ENCODE measurements at regions not wholly inside any gene's neighbourhood (a gene's known extent, or its start where the extent isn't known, plus 50 kb on each side); places are given as distances from the start of the nearest gene placed in this dataset.
A peak's percentile ranks its signal among the peaks of the same experiment; 100 is the strongest.

- no peak for DNase-seq
Measured at GRCh38 chr2:57536535-57537231, 509.9 kb upstream of the VRK2 start.

DNA sequence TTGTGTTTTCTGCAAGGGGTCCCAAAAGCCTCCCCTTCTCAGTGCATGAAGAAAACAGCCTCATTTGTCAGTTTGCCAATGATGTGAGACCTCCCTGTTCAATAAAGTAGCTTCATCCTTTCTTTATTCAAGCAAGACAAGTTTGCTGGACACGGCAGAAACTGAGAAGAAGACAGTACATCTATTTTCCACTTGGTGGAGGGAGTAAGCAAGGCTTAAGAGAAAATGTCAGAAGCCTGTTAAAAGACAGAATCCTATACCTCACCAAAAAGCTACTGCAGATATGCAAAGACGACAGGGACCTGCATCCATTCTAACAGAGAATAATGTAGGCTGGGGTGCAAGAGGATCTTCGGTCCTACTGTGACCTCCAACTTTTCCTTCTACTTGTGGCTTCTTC lies 506.8 kb upstream of the VRK2 start:
- DNase-seq, result no peak

DNA sequence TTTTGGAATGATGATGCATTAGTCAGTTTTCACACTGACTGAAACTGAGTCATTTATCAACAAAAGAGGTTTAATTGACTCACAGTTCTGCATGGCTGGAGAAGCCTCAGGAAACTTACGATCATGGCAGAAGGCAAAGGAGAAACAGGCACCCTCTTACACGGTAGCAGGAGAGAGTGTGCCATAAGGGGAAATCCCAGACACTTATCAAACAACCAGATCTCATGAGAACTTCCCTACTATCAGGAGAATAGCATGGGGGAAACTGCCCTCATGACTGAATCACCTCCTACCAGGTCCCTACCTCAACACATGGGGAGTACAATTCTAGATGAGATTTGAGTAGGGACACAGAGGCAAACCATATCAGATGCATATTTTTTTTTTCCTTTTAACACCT lies 504.5 kb upstream of the VRK2 start:
- no peak for DNase-seq

DNA sequence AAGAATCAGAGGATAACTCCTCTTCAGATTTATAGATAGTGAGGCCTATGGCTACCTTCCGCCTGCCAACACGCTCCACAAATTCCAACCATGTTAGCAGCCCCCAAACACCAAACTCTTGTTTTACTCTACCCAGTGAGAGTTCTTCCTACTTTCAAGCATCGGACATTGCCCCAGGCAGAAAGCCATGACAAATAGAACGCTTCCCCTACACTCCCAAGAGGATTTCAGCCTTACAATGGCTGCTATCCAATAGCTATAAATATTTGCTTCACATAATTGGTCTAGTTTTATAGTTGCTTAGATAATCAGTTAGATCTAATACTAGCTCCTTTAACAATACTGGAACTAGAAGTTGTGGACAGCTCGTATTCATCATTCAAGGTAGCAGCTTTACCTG lies 503.4 kb upstream of the VRK2 start:
- no peak for DNase-seq

GRCh38 chr2:57544624-57545023 lies 502.0 kb upstream of the VRK2 start:
- no peak for DNase-seq

DNA sequence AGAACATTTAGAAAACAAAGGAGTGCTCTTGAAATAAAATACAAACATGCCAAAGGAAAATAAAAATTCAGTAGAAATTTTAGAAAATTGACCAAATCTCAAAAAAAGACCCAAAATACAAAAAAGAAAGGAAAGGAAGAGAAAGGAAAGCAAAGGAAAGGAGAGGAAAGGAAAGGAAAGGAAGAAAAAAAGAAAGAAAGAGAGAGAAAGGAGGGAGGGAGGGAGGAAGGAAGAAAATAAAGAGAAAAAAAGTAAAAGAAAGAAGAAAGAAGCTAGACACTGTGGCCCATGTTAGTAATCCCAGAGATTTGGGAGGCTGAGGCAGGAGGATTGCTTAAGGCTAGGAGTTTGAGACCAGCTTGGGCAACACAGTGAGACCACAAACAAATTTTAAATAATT lies 500.1 kb upstream of the VRK2 start:
- DNase-seq, result no peak

GRCh38 chr2:57549642-57550102 lies 496.9 kb upstream of the VRK2 start:
- peak in 1 of 5 experiments; percentile 63 for DNase-seq

DNA sequence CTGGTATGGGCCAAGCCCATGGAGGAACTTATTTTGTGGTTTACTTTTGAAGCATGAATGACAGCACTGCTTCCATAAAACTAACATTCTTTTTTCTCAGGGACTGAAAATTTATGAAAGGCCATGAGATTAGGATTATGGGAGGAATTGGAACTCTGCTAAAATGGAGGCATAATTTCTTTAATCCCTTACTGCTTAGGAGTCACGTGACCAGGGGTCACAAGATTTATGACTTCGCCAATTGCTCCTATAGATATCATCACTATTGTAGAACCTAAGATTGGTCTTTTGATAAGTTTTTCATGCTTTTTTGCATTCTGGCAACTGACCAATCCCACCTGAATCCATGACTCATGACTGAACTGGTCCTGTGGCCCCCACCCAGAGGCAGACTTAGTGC lies 495.7 kb upstream of the VRK2 start:
- DNase-seq, result no peak

GRCh38 chr2:57552885-57553284 lies 493.7 kb upstream of the VRK2 start:
- no peak for DNase-seq

DNA sequence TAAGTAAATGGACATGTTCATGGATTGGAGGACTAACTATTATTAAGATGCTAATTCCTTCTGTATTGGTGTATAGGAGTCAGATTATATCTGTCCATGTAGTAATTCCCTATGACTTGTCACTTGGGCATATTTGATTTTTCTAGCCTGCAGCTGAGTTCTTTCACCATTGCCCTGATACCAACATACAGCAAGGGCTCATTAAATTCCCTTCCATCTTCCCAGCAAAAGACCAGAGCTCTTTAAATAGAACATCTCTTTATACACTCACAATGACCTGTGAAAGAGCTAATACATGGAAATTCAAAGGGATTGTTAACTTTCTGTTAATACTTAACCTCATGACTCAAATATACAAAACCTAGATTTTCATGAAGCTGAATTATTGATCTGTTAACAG lies 492.3 kb upstream of the VRK2 start:
- DNase-seq, result no peak

DNA sequence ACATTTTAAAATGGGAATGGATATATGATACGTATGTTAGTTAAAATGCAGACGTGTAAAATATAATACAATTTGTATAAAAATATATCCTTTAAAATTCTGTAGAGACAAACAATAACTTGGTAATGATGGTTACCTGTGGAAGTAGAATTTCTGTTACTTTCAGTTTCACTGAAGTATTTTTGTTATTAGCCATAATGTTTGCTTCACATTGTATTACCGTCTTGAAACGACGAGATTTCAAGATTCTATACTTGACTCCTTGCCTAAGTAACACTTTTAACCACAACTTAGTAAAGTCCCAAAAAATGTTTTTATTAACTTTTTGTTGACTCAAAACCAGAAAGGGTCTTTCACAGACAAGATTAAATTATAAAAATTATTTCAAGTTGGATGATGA lies 488.3 kb upstream of the VRK2 start:
- no peak for DNase-seq

DNA sequence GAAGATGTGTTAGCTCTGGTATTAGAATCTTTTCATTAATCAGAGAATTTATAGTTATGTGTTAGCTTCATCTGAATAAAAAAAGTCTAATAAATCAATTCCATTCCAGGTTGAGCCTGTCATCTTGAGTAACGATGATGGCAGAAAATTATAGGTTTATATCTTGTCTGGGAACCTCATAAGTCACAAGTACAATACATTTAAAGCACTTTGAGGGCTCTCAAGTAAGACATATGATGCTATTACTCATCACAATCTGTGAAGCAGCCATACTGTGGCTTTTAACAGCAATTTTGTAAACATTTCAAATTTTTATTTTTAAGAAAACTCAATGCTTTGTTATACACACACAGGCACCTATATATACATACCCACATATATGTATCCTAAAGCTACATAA lies 484.1 kb upstream of the VRK2 start:
- DNase-seq, result no peak

- no peak for DNase-seq
Measured at GRCh38 chr2:57563015-57563414, 483.6 kb upstream of the VRK2 start.

DNA sequence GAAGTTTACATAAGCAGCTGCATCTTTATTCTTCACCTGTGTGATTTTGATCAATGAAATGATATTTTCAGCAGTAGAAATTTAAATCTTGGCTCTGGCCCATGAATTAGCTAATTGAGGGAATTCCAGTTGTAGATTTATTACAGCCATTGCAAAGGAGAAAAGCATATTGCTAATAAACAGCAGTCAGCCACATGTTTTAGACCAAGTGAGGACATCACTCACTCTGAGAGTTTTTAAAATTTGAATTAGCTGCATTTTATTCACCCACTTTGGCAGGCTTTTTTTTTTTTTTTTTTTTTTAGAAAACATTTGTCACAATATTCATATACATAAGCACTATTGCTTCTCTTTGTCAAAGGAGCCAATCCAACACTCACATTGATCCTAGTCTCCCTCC lies 479.4 kb upstream of the VRK2 start:
- no peak for DNase-seq

- no peak for DNase-seq
Measured at GRCh38 chr2:57569396-57569795, 477.2 kb upstream of the VRK2 start.

GRCh38 chr2:57570961-57571360 lies 475.6 kb upstream of the VRK2 start:
- DNase-seq, result no peak

- DNase-seq, result no peak
Measured at GRCh38 chr2:57575700-57576268, 470.8 kb upstream of the VRK2 start.

DNA sequence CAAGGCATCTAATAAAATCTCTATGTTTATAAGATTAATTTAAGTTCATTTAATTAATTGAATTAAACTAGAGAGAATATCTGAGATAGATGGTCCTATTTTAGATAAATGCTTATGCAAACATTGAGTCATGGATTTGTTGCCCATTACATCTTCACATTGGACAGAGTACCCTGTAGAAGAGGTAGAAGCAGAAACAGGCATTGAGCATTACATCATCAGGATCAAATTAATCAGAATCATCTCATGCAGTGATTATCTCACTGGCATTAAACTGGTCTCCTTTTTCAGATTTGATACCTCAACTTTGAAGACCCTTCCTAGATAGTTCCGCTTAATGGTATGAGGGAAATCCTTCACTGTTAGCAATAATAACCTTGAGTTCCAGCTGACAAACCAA lies 469.6 kb upstream of the VRK2 start:
- no peak for DNase-seq

- DNase-seq, result no peak
Measured at GRCh38 chr2:57597940-57598339, 448.7 kb upstream of the VRK2 start.

DNA sequence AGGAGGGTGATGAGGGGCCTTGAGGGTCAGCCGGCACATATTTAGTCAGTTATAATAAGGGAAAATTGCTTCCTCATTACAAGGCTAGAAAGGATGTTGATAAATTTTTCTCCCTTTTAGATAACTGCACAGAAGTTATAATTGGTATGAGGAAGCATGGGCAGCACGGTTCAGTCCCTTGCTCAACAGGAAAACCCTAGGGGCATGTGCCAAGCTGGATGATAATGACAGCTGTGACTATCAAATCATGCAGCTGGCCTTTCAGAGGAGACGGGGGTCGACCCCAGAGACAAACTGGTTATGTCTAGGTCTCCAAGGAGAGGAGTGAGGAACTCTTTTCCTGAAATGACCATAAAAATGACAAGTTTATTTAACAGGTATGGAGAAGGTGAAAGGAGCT lies 448.1 kb upstream of the VRK2 start:
- DNase-seq, result no peak

DNA sequence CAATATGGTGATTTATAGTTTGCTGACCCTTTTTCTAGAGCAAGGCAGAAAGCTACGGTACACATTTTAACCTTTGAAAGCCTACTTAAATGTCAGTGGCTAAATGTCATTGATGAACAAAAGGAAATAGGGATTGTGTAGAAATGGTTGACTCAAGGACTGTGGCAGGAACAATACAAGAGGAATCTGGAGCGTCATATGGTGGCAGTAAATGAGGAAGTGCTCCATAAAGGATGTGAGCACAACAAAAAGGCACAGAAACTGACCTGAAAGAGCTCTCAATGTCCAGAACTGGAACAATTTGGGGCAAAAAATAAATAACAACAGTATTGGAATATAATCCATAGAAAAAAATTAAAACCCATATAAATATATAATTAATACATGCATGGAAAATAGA lies 443.9 kb upstream of the VRK2 start:
- no peak for DNase-seq

DNA sequence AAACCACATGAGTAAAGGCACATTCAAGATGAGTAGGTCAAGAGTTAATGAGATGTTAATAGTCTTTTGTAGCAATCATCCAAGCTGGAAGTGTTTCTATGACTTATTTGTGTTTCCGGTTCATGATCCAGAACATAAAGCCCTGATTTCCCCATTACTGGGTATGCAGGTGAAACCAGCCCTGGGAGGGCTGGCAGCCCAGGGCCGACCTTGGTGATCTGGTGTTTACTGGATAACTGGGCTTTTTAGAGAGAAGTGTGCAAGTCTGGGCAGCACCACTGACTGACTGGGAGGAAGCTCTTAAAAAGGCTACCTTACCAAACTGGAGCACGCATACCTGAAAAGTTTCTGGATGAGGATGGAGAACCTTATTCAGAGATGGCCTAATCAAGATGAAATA lies 431.6 kb upstream of the VRK2 start:
- no peak for DNase-seq

DNA sequence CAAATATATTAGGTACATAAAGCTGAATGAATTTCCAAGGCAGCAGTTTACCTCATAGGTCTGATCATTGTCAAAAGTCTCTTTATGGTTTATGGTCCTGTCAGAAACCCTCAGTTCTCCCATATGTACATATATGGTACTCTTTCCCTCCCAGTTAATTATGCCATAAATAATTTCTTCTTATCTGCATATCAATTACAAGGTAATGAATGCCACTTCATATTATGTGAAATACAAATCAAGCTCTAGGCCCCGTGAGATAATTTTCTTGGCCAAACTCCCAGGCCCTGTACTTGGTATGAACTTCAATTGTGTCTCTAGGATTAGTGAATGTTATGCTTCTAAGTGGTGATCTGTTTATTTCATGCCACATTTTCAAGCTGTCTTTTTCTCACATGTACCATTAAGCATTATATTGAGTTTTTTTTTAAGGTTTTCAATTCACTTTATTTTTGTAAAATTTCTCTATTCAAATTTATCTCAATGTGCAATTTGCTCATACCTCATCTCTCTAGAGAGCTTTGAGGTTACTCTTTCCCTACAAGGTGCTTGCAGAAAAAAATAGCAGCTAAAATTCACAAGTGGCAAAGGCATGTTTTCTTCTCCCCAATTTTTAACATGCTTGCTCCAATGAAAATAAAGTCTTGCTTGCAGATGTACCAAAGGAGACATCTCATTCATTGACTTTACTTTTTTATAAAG lies 430.6 kb upstream of the VRK2 start:
- no peak for DNase-seq

GRCh38 chr2:57617318-57617717 lies 429.3 kb upstream of the VRK2 start:
- no peak for DNase-seq
